ENCODE measurements at regions not wholly inside any gene's neighbourhood (a gene's known extent, or its start where the extent isn't known, plus 50 kb on each side); places are given as distances from the start of the nearest gene placed in this dataset.

GRCh38 chr20:58071991-58072390 is 156.5 kb downstream of the ANKRD60 start:
- no peak overlapping the region for H2AFZ ChIP-seq (ENCODE audit: control insufficient read depth, low read depth, low read length)
- in situ Hi-C loops (cut with MboI) (no loop called here), intact Hi-C loops (cut with micrococcal nuclease; ENCODE audit: unreplicated experiment) (no loop called here)
- ChIA-PET SMC1A (ENCODE audit: uncharacterized antibody, unreplicated experiment) (no interaction called here), POLR2A (no interaction called here), CTCF (no interaction called here), RAD21 (ENCODE audit: unreplicated experiment) (no interaction called here)
- WGBS (ENCODE audit: insufficient coverage, insufficient replicate concordance, low lambda C conversion rate, missing lambda C conversion rate): 38% methylated on average over 3 of the region's 3 CpGs
- ATAC-seq (no peak), DNase-seq (ENCODE audit: low read depth, low spot score) (no peak), FAIRE-seq (no peak)
- H3K27ac ChIP-seq (ENCODE audit: control insufficient read depth, insufficient read depth): no peak overlapping the region
- no peaks in the 10 kb centered on the region for H4K20me1 ChIP-seq (ENCODE audit: control insufficient read depth, insufficient read depth)
- peaks cover 0 to 6% of the 10 kb centered on the region in 2 experiments; a peak in 3 of 4 replicates for H3K27me3 ChIP-seq (replicated peaks in 1 of 2; ENCODE audit: control insufficient read depth in 2 of 2, insufficient read depth in 2 of 2, low read length in 1 of 2)
- no peak overlapping the region for H3K9ac ChIP-seq (ENCODE audit: control insufficient read depth, insufficient read depth, low read length)
- TF ChIP-seq RCOR1 (conservative IDR thresholded peaks at IDR 0.05; ENCODE audit: low read depth, low read length): no peak
- TF ChIP-seq RB1 (IDR thresholded peaks at IDR 0.05; ENCODE audit: borderline replicate concordance): no peak
- no peak for TF ChIP-seq SMARCA5 (IDR thresholded peaks at IDR 0.05)
- no peak for TF ChIP-seq GATAD2B (conservative IDR thresholded peaks at IDR 0.05; ENCODE audit: low read depth)
- no peak for TF ChIP-seq PBX3 (IDR thresholded peaks at IDR 0.05; ENCODE audit: insufficient replicate concordance, low read depth, low read length)
- TF ChIP-seq MYB (IDR thresholded peaks at IDR 0.05; ENCODE audit: borderline replicate concordance, low read depth, low read length): no peak
- no peak for TF ChIP-seq ESRRA (IDR thresholded peaks at IDR 0.05; ENCODE audit: low read length)
- no peak for TF ChIP-seq KDM1A (IDR thresholded peaks at IDR 0.05; ENCODE audit: borderline replicate concordance)
- TF ChIP-seq NKRF (conservative IDR thresholded peaks at IDR 0.05): no peak
- no peak for TF ChIP-seq RBBP5 (conservative IDR thresholded peaks at IDR 0.05)
- TF ChIP-seq SMAD5 (IDR thresholded peaks at IDR 0.05; ENCODE audit: low read depth): no peak
- TF ChIP-seq IRF5 (IDR thresholded peaks at IDR 0.05; ENCODE audit: borderline replicate concordance): no peak
- TF ChIP-seq TCF7 (IDR thresholded peaks at IDR 0.05; ENCODE audit: borderline replicate concordance): no peak
- no peak for TF ChIP-seq BRCA1 (IDR thresholded peaks at IDR 0.05; ENCODE audit: low read depth, low read length)
- no peak for TF ChIP-seq RUNX3 (IDR thresholded peaks at IDR 0.05; ENCODE audit: low read length)
- no peak for TF ChIP-seq PML (IDR thresholded peaks at IDR 0.05; ENCODE audit: low read length)
- no peak for TF ChIP-seq BCL11A (IDR thresholded peaks at IDR 0.05; ENCODE audit: low read depth, low read length)
- H3K9me3 ChIP-seq (replicated peaks; ENCODE audit: control insufficient read depth, insufficient read depth, low read length): no peaks in the 10 kb centered on the region
- BruUV-seq (replicated peaks): no TSS peak
- no peak overlapping the region for H3K4me3 ChIP-seq
- H3K4me2 ChIP-seq (ENCODE audit: control insufficient read depth, insufficient read depth): no peak overlapping the region
- no peaks in the 10 kb centered on the region for H3K36me3 ChIP-seq (ENCODE audit: control insufficient read depth in 2 of 2, insufficient read depth in 2 of 2, low read length in 1 of 2)
- H3K4me1 ChIP-seq (ENCODE audit: control insufficient read depth, insufficient read depth, low read length): no peaks in the 10 kb centered on the region
- H3K79me2 ChIP-seq (ENCODE audit: control insufficient read depth, insufficient read depth, low read length): no peaks in the 10 kb centered on the region

Measured in GM12878 (cell line).